ENCODE measurements at regions not wholly inside any gene's neighbourhood (a gene's known extent, or its start where the extent isn't known, plus 50 kb on each side); places are given as distances from the start of the nearest gene placed in this dataset.

DNA sequence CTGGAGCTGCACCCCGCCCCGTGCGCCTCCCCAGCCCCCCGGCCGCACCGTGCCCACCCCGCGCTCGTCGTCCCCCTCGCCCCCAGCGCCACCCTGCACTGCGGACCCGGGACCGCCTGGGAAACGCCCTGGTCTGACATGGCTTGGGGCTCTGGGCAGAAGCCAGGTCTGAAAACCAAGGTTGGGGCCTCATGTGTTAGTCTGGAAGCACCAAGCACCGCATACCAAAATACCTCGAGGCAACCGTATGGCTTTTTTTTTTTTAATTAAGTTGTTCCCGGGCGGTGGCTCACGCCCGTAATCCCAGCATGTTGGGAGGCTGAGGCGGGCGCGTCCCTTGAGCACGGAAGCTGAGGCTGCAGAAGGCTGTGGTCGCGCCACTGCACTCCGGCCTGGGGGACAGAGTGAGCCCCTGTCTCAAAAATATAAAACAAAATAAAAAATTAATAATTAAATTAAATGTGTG, 91.5 kb upstream of the CHD2 start:
- no peak for TF ChIP-seq EZH2phosphoT487 (IDR thresholded peaks at IDR 0.05; ENCODE audit: borderline replicate concordance, low read length)
- no peak for TF ChIP-seq CTCF (IDR thresholded peaks at IDR 0.05; ENCODE audit: low read depth, low read length, poor library complexity, severe bottlenecking)

Data from DOHH2 (cell line).